K562 (cell line): ENCODE measurements at regions not wholly inside any gene's neighbourhood (a gene's known extent, or its start where the extent isn't known, plus 50 kb on each side); places are given as distances from the start of the nearest gene placed in this dataset.

Experiments used
- ATAC-seq: fragments of 200-7000 bp; cut with Tn5 transposase; 3 replicates; pipeline ENCODE4 v1.9.1; 2020; ENCODE audit warnings: moderate library complexity
- BruUV-seq: library from RNA; stranded (reverse); fragments of 400-500 nt; replicated peaks from 2 replicates; lab custom pipeline; 2021; lab: Mats Ljungman, UMichigan
- CTCF ChIA-PET: fragments of 300-600 bp; formaldehyde crosslinking; extraction: SDS; loops from one replicate; lab custom pipeline; 2021; ENCODE audit warnings: low intra/inter-chr PET ratio; lab: Yijun Ruan, JAX
- POLR2A ChIA-PET: fragments of 300-600, 350-650 bp; sonication (Branson Sonifier 250); formaldehyde crosslinking; extraction: SDS; loops from one replicate; lab custom pipeline; 2021; ENCODE audit warnings: antibody characterized with exemption, inconsistent platforms; lab: Yijun Ruan, JAX
- DNase-seq, 4 experiments: peaks; one replicate each; pipeline versions ENCODE4 v3.0.0 to v3.0.0-alpha.2; 2011 to 2018; ENCODE audit warnings: low spot score in 3 of 4, mixed read lengths in 3 of 4; ENCODE audit errors: extremely low read depth in 1 of 4
- FAIRE-seq: peaks from 2 replicates; lab custom pipeline; 2011; peaks lifted over from hg19 to GRCh38; lab: Jason Lieb, UNC
- H2AFZ ChIP-seq: 2 replicates; pipeline ENCODE4 v1.6.0; 2011; ENCODE audit warnings: low read depth, low read length, control low read depth, inconsistent platforms
- H3K27ac ChIP-seq: fragments of 200-600 bp; 3 replicates; pipeline ENCODE4 v1.8.0; 2011; ENCODE audit warnings: low read depth, mild to moderate bottlenecking, control low read depth, inconsistent platforms, low read length, moderate library complexity, mixed read lengths; ENCODE audit errors: extremely low read depth
- H3K27me3 ChIP-seq, 2 experiments: fragments of 300-600 bp in 1 of 2; 2 replicates in 1 of 2; 3 replicates in 1 of 2; pipeline versions ENCODE4 v1.6.0 to v1.8.0; 2011; ENCODE audit warnings: inconsistent platforms in 2 of 2, low read length in 2 of 2, mild to moderate bottlenecking in 1 of 2, mixed read lengths in 1 of 2, moderate library complexity in 1 of 2; ENCODE audit not compliant: control insufficient read depth in 2 of 2, insufficient read depth in 2 of 2
- H3K36me3 ChIP-seq: fragments of 300-600 bp; 3 replicates; pipeline ENCODE4 v1.8.0; 2011; ENCODE audit warnings: mild to moderate bottlenecking, low read length, inconsistent platforms; ENCODE audit not compliant: control insufficient read depth, insufficient read depth
- H3K4me1 ChIP-seq, 2 experiments: fragments of 200-600 bp in 1 of 2; replicated peaks in 1 of 2; 2 replicates in 1 of 2; 3 replicates in 1 of 2; pipeline versions ENCODE4 v1.5.1 to v1.8.0; 2011; ENCODE audit warnings: inconsistent platforms in 2 of 2, low read length in 2 of 2, mild to moderate bottlenecking in 1 of 2, mixed read lengths in 1 of 2, moderate library complexity in 1 of 2; ENCODE audit not compliant: control insufficient read depth in 2 of 2, insufficient read depth in 2 of 2
- H3K4me2 ChIP-seq: 2 replicates; pipeline ENCODE4 v1.6.1; 2011; ENCODE audit warnings: low read length, control low read depth, inconsistent platforms, mixed read lengths; ENCODE audit not compliant: insufficient read depth
- H3K4me3 ChIP-seq: fragments of 200-600 bp; sonication (generic), shearing (Covaris generic); 2 replicates; pipeline ENCODE4 v1.5.1; 2016; ENCODE audit warnings: control low read depth, inconsistent platforms
- H3K79me2 ChIP-seq: fragments of 200-600 bp; 3 replicates; pipeline ENCODE4 v1.8.0; 2011; ENCODE audit warnings: low read length, inconsistent platforms; ENCODE audit not compliant: control insufficient read depth, insufficient read depth
- H3K9ac ChIP-seq, 2 experiments: 2 replicates each; pipeline versions ENCODE4 v1.6.0 to v1.6.1; 2011; ENCODE audit warnings: low read depth in 2 of 2, low read length in 2 of 2, control low read depth in 1 of 2, inconsistent platforms in 1 of 2, mild to moderate bottlenecking in 1 of 2, mixed read lengths in 1 of 2; ENCODE audit not compliant: insufficient read depth in 1 of 2
- H3K9me1 ChIP-seq: one replicate; pipeline ENCODE4 v1.6.0; 2011; ENCODE audit warnings: inconsistent platforms, mild to moderate bottlenecking, low read length, moderate library complexity; ENCODE audit not compliant: control insufficient read depth, insufficient read depth
- H3K9me3 ChIP-seq: replicated peaks from 2 replicates; pipeline ENCODE4 v1.5.1; 2011; ENCODE audit warnings: low read depth, low read length, inconsistent platforms; ENCODE audit not compliant: control insufficient read depth, insufficient read depth
- H4K20me1 ChIP-seq: replicated peaks from 2 replicates; pipeline ENCODE4 v1.6.1; 2011; ENCODE audit warnings: low read length, inconsistent platforms, mixed read lengths; ENCODE audit not compliant: control insufficient read depth, insufficient read depth
- ATF3 ChIP-seq, 2 experiments: fragments of 450-650 bp in 1 of 2; sonication (generic) in 1 of 2; formaldehyde crosslinking in 1 of 2; IDR thresholded peaks in 1 of 2; conservative IDR thresholded peaks in 1 of 2; 2 replicates each; pipeline versions ENCODE4 v1.6.1 to v1.8.1; 2016 to 2023; ENCODE audit warnings: mild to moderate bottlenecking in 2 of 2, moderate library complexity in 2 of 2, inconsistent platforms in 1 of 2, missing genetic modification reagents in 1 of 2
- CREBBP ChIP-seq: IDR thresholded peaks from one replicate; pipeline ENCODE4 v1.6.1; 2012; ENCODE audit warnings: low read depth, mild to moderate bottlenecking, control low read depth, inconsistent platforms, low read length
- HDAC1 ChIP-seq, 2 experiments: fragments of 450-650 bp; IDR thresholded peaks; 2 replicates each; pipeline ENCODE4 v1.6.1; 2016 to 2017; ENCODE audit warnings: inconsistent platforms in 1 of 2, mild to moderate bottlenecking in 1 of 2, moderate library complexity in 1 of 2
- ILF3 ChIP-seq: fragments of 450-650 bp; IDR thresholded peaks from 2 replicates; pipeline ENCODE4 v1.6.1; 2018; ENCODE audit warnings: antibody characterized with exemption, mild to moderate bottlenecking, moderate library complexity, borderline replicate concordance
- KDM4B ChIP-seq, 2 experiments: fragments of 450-650 bp in 1 of 2; sonication (generic) in 1 of 2; IDR thresholded peaks; 2 replicates each; pipeline ENCODE4 v1.6.1; 2016 to 2017; ENCODE audit warnings: borderline replicate concordance in 2 of 2, antibody characterized with exemption in 1 of 2, low read depth in 1 of 2, mild to moderate bottlenecking in 1 of 2
- KLF1 ChIP-seq: fragments of 450-650 bp; IDR thresholded peaks from 2 replicates; pipeline ENCODE4 v1.6.1; 2016; ENCODE audit warnings: missing genetic modification characterization, missing compliant biosample characterization
- L3MBTL2 ChIP-seq: fragments of 450-650 bp; IDR thresholded peaks from 2 replicates; pipeline ENCODE4 v1.6.1; 2016; ENCODE audit warnings: mild to moderate bottlenecking, moderate library complexity
- MLX ChIP-seq, 2 experiments: fragments of 450-650 bp in 1 of 2; sonication (generic) in 1 of 2; formaldehyde crosslinking; conservative IDR thresholded peaks; 2 replicates each; pipeline versions ENCODE4 v1.4.0 to v1.8.1; 2020 to 2022; ENCODE audit warnings: mild to moderate bottlenecking in 1 of 2, missing genetic modification reagents in 1 of 2
- NFE2L1 ChIP-seq: fragments of 450-650 bp; IDR thresholded peaks from 2 replicates; pipeline ENCODE4 v1.6.1; 2016; ENCODE audit warnings: missing genetic modification characterization, low read depth, mild to moderate bottlenecking, missing compliant biosample characterization, moderate library complexity, borderline replicate concordance
- PML ChIP-seq: IDR thresholded peaks from 2 replicates; pipeline ENCODE4 v1.6.1; 2012; ENCODE audit warnings: low read length, inconsistent platforms
- RFX7 ChIP-seq: fragments of 250-450 bp; sonication (Bioruptor Pico); IDR thresholded peaks from 2 replicates; pipeline ENCODE4 v1.5.1; 2021; ENCODE audit warnings: mild to moderate bottlenecking
- ZNF133 ChIP-seq: fragments of 250-450 bp; sonication (Bioruptor Pico); IDR thresholded peaks from 2 replicates; pipeline ENCODE4 v1.4.0; 2020; ENCODE audit warnings: mild to moderate bottlenecking
- ZNF316 ChIP-seq: fragments of 450-650 bp; IDR thresholded peaks from 2 replicates; pipeline ENCODE4 v1.6.1; 2016
- ZNF444 ChIP-seq: fragments of 250-450 bp; sonication (Bioruptor Pico); IDR thresholded peaks from 2 replicates; pipeline ENCODE4 v1.4.0; 2020; ENCODE audit warnings: mild to moderate bottlenecking, moderate library complexity
- ZNF830 ChIP-seq: fragments of 250-450 bp; sonication (Bioruptor Pico); IDR thresholded peaks from 2 replicates; pipeline ENCODE4 v1.5.0; 2021; ENCODE audit warnings: mild to moderate bottlenecking
- WGBS: fragments of 100-300 bp; shearing (Covaris generic); methylation state at CpG from one replicate; pipeline ENCODE4 v1.1.6; 2016; ENCODE audit warnings: low coverage, mixed read lengths; ENCODE audit not compliant: insufficient coverage; ENCODE audit errors: missing lambda C conversion rate; 5-methylcytosine and 5-hydroxymethylcytosine counted together
- in situ Hi-C: fragments of 300-500 bp; cut with MboI; formaldehyde crosslinking; loops from 4 replicates; pipeline ENCODE4 v1.15.0; 2018; ENCODE audit warnings: inconsistent platforms, mixed read lengths
- intact Hi-C: fragments of 100-400 bp; cut with micrococcal nuclease; formaldehyde crosslinking; loops from 2 replicates; pipeline ENCODE4 v1.14.2; 2022

- Histone ChIP-seq H3K4me1 (no peaks in the 10 kb centered on the region), H3K9me1 (no peaks in the 10 kb centered on the region), H2AFZ (no peak overlapping the region), H4K20me1 (no peaks in the 10 kb centered on the region)
- POLR2A ChIA-PET, result interaction anchor here (1.0 kb wide), 1 partner anchor 58 kb away, joined by 6 read pairs; no protein-coding TSS in a partner anchor
- in situ Hi-C loops (no loop called here), intact Hi-C loops (no loop called here)
- BruUV-seq, result no TSS peak
- CTCF ChIA-PET, result no interaction called here
- TF ChIP-seq PML (no peak), ZNF830 (CRISPR knock-in tag) (no peak), ZNF316 (peak; percentile 41; the same call in 1 of the 2 replicates), L3MBTL2 (no peak), CREBBP (no peak), ZNF444 (CRISPR knock-in tag) (no peak)
- TF ChIP-seq, all 486 proteins: peak for 1
- no peak overlapping the region for H3K4me3 ChIP-seq
- H3K9ac ChIP-seq, result no peak overlapping the region
- WGBS, result 2% methylated on average over 8 of the region's 8 CpGs
- H3K4me2 ChIP-seq, result no peak overlapping the region
- no peaks in the 10 kb centered on the region for H3K36me3 ChIP-seq
- ATAC-seq (no peak), FAIRE-seq (no peak), DNase-seq (no peak)
- H3K9me3 ChIP-seq, result no peaks in the 10 kb centered on the region
- H3K27me3 ChIP-seq, result peaks cover 0 to 7% of the 10 kb centered on the region in 2 experiments; a peak in 2 of 5 replicates
- H3K27ac ChIP-seq, result no peak overlapping the region
- H3K79me2 ChIP-seq, result no peaks in the 10 kb centered on the region
These were observed 55.0 kb upstream of the FOXB1 start for GRCh38 chr15:59948924-59949613.

GRCh38 chr15:59946084-59946483 lies 58.0 kb upstream of the FOXB1 start:
- in situ Hi-C loops, result no loop called here
- ATAC-seq (no peak), DNase-seq (no peak), FAIRE-seq (no peak)
- Histone ChIP-seq H3K9me1 (no peaks in the 10 kb centered on the region), H3K27me3 (peaks cover 0 to 11% of the 10 kb centered on the region in 2 experiments; a peak in 2 of 5 replicates), H3K4me2 (no peak overlapping the region), H3K27ac (no peak overlapping the region), H2AFZ (no peak overlapping the region), H3K79me2 (no peaks in the 10 kb centered on the region), H3K4me1 (no peaks in the 10 kb centered on the region), H3K9ac (no peak overlapping the region), H3K4me3 (no peak overlapping the region), H3K9me3 (no peaks in the 10 kb centered on the region), H3K36me3 (no peaks in the 10 kb centered on the region), H4K20me1 (no peaks in the 10 kb centered on the region)
- POLR2A ChIA-PET, result no interaction called here
- no TSS peak for BruUV-seq
- WGBS, result 0% methylated on average over 3 of the region's 3 CpGs
- CTCF ChIA-PET, result no interaction called here
- intact Hi-C loops, result no loop called here
- TF ChIP-seq NFE2L1 (no peak), ATF3 (IDR thresholded peaks at IDR 0.05) (no peak), ATF3 (CRISPR knock-in tag; conservative IDR thresholded peaks at IDR 0.05) (no peak), RFX7 (no peak), KDM4B (IDR thresholded peaks at IDR 0.05; ENCODE audit: borderline replicate concordance in 2 of 2, low read depth in 1 of 2) (no peak), MLX (CRISPR knock-in tag; conservative IDR thresholded peaks at IDR 0.05) (no peak), HDAC1 (IDR thresholded peaks at IDR 0.05) (no peak), ILF3 (no peak), ZNF133 (no peak), KLF1 (tag) (no peak)
